Gastroesophageal sphincter (tissue), 3 donors: ENCODE measurements at regions not wholly inside any gene's neighbourhood (a gene's known extent, or its start where the extent isn't known, plus 50 kb on each side); places are given as distances from the start of the nearest gene placed in this dataset.

Experiments used
- POLR2A ChIP-seq, 2 donors: fragments of 450-650 bp; IDR thresholded peaks; one replicate each; pipeline ENCODE4 v1.6.1; 2017; ENCODE audit warnings: antibody characterized with exemption in 2 of 2, mild to moderate bottlenecking in 2 of 2, moderate library complexity in 1 of 2
- POLR2AphosphoS5 ChIP-seq: sonication (generic); formaldehyde crosslinking; IDR thresholded peaks from one replicate; pipeline ENCODE4 v1.6.1; 2017; ENCODE audit warnings: antibody characterized with exemption
- TF ChIP-seq, protein P1 (sequence below), 4 experiments: fragments of 200-600 bp in 2 of 4; fragments of 450-650 bp in 2 of 4; sonication (generic) in 1 of 4; IDR thresholded peaks; one replicate each; pipeline ENCODE4 v1.5.1; 2017 to 2019; ENCODE audit warnings: antibody characterized with exemption in 4 of 4, mild to moderate bottlenecking in 2 of 4, moderate library complexity in 2 of 4

GRCh38 chr6:53995935-53996334, 115.3 kb upstream of the MLIP start:
- TF ChIP-seq, protein P1, sequence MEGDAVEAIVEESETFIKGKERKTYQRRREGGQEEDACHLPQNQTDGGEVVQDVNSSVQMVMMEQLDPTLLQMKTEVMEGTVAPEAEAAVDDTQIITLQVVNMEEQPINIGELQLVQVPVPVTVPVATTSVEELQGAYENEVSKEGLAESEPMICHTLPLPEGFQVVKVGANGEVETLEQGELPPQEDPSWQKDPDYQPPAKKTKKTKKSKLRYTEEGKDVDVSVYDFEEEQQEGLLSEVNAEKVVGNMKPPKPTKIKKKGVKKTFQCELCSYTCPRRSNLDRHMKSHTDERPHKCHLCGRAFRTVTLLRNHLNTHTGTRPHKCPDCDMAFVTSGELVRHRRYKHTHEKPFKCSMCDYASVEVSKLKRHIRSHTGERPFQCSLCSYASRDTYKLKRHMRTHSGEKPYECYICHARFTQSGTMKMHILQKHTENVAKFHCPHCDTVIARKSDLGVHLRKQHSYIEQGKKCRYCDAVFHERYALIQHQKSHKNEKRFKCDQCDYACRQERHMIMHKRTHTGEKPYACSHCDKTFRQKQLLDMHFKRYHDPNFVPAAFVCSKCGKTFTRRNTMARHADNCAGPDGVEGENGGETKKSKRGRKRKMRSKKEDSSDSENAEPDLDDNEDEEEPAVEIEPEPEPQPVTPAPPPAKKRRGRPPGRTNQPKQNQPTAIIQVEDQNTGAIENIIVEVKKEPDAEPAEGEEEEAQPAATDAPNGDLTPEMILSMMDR (IDR thresholded peaks at IDR 0.05): no peak
- TF ChIP-seq POLR2A (IDR thresholded peaks at IDR 0.05) (no peak), POLR2AphosphoS5 (no peak)
